ENCODE measurements at regions not wholly inside any gene's neighbourhood (a gene's known extent, or its start where the extent isn't known, plus 50 kb on each side); places are given as distances from the start of the nearest gene placed in this dataset.

GRCh38 chr6:25136854-25137253, 142.3 kb upstream of the CARMIL1 start:
- Histone ChIP-seq H3K9me3 (ENCODE audit: control insufficient read depth, low read depth, low read length) (peaks cover 7% of the 10 kb centered on the region), H3K14ac (ENCODE audit: insufficient read depth, low read length) (no peak overlapping the region), H4K20me1 (ENCODE audit: control insufficient read depth, insufficient read depth, insufficient read length) (no peaks in the 10 kb centered on the region), H3K18ac (ENCODE audit: insufficient read length, low read depth, low read length) (no peak overlapping the region), H3K79me1 (ENCODE audit: insufficient read depth, low read depth, low read length, poor library complexity, severe bottlenecking) (no peaks in the 10 kb centered on the region), H3K79me2 (ENCODE audit: insufficient read depth, low read length) (no peaks in the 10 kb centered on the region), H2AFZ (ENCODE audit: low read length) (no peak overlapping the region), H3K23ac (ENCODE audit: insufficient read length, low read depth, low read length) (no peak overlapping the region), H2BK120ac (ENCODE audit: low read depth, low read length, poor library complexity, severe bottlenecking) (no peak overlapping the region), H3K27me3 (ENCODE audit: insufficient read depth, low read length) (no peaks in the 10 kb centered on the region), H4K5ac (ENCODE audit: insufficient read length, low read depth, low read length) (no peak overlapping the region), H3K56ac (ENCODE audit: insufficient read length, low read depth, low read length) (no peak overlapping the region), H3K9ac (ENCODE audit: extremely low read depth, insufficient read length, low read length) (no peak overlapping the region), H4K91ac (ENCODE audit: insufficient read length, low read depth, low read length) (no peak overlapping the region), H2AK5ac (ENCODE audit: insufficient read length, low read length) (no peak overlapping the region), H2BK20ac (ENCODE audit: low read depth, low read length, poor library complexity, severe bottlenecking) (no peak overlapping the region), H3K4ac (ENCODE audit: low read depth, low read length) (no peak overlapping the region), H2BK5ac (ENCODE audit: insufficient read length, low read length) (no peak overlapping the region), H4K8ac (replicated peaks; ENCODE audit: insufficient read length, low read depth, low read length) (no peak overlapping the region), H3K23me2 (ENCODE audit: insufficient read length, low read depth, low read length, poor library complexity, severe bottlenecking) (no peaks in the 10 kb centered on the region), H2BK15ac (ENCODE audit: low read depth, low read length) (no peak overlapping the region), H3K27ac (ENCODE audit: insufficient read length, low read depth, low read length) (no peak overlapping the region), H3T11ph (ENCODE audit: low read length) (no peak overlapping the region), H3K4me1 (ENCODE audit: insufficient read depth, low read length) (no peaks in the 10 kb centered on the region), H3K4me2 (ENCODE audit: insufficient read depth, insufficient read length, low read length) (no peak overlapping the region), H2BK12ac (ENCODE audit: insufficient read length, low read depth, low read length) (no peak overlapping the region)
- H3K27me3 Mint-ChIP-seq (ENCODE audit: low read depth): no peaks in the 10 kb centered on the region; the same call in 1 of the 2 replicates
- no peak overlapping the region for H3K4me3 Mint-ChIP-seq
- no peak for DNase-seq
- TF ChIP-seq, protein P1, sequence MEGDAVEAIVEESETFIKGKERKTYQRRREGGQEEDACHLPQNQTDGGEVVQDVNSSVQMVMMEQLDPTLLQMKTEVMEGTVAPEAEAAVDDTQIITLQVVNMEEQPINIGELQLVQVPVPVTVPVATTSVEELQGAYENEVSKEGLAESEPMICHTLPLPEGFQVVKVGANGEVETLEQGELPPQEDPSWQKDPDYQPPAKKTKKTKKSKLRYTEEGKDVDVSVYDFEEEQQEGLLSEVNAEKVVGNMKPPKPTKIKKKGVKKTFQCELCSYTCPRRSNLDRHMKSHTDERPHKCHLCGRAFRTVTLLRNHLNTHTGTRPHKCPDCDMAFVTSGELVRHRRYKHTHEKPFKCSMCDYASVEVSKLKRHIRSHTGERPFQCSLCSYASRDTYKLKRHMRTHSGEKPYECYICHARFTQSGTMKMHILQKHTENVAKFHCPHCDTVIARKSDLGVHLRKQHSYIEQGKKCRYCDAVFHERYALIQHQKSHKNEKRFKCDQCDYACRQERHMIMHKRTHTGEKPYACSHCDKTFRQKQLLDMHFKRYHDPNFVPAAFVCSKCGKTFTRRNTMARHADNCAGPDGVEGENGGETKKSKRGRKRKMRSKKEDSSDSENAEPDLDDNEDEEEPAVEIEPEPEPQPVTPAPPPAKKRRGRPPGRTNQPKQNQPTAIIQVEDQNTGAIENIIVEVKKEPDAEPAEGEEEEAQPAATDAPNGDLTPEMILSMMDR (conservative IDR thresholded peaks at IDR 0.05): no peak
- H3K36me3 Mint-ChIP-seq (ENCODE audit: insufficient read depth in 1 of 3, low read depth in 3 of 3): peaks cover 9 to 23% (median 18%) of the 10 kb centered on the region in 3 experiments; a peak in 6 of 7 replicates
- H3K4me1 Mint-ChIP-seq: no peaks in the 10 kb centered on the region
- no peak overlapping the region for H3K27ac Mint-ChIP-seq
- WGBS (ENCODE audit: extremely low coverage, insufficient read length, low lambda C conversion rate): no CpG with 5 or more reads among the region's 3 CpGs
- peaks cover 29 to 40% of the 10 kb centered on the region in 2 experiments for H3K9me3 Mint-ChIP-seq

Data from H9 (cell line).